ENCODE measurements at regions not wholly inside any gene's neighbourhood (a gene's known extent, or its start where the extent isn't known, plus 50 kb on each side); places are given as distances from the start of the nearest gene placed in this dataset.

DNA sequence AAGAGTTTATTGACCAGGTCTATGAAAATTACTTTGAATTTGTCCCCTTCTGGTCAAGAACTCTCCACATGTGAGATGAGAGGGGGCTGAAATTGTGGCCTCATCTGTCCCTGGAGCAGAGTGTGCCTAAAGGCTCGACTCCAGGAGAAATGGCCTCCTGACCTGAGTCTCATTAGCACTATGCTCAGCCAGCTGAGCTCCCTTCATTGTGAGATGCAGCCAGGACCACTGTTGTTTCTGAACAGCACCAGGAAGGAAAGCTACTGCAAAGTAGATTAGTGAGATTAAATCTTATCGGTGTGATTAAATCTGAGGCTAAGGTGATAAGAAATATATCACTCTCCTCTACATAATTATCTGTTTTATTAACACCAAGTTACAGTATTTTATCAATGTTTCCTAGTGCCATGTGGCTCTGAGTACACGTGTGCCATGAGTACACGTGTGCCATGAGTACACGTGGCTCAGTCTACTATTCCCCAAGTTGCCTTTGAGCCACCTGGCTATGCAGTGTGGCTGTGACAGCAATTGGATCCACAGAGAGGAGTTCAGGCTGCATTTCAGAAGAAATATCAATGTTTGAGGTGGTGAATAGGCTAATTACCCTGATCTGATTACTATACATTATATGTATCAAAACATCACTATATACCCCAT lies 126.9 kb downstream of the IPMK start:
- DNase-seq, result no peak

DNA sequence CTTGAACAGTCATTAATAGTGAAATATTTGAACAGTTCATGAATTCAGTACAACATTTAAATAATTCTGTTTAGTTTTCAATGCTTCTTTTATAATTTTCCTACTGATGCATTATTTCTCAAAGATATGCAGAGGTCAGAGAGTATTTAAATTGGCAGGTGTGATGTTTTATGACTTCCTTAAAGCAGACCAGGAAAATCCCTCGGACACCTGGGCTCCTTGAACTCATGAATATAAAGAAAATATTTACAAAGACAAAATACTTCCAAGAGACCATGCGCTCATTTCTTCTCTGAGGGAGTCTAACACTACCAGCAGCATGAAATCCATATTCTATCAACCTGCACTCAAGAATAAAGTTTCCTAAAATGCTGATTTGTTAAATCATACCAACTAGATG lies 127.6 kb downstream of the IPMK start:
- DNase-seq, result no peak

DNA sequence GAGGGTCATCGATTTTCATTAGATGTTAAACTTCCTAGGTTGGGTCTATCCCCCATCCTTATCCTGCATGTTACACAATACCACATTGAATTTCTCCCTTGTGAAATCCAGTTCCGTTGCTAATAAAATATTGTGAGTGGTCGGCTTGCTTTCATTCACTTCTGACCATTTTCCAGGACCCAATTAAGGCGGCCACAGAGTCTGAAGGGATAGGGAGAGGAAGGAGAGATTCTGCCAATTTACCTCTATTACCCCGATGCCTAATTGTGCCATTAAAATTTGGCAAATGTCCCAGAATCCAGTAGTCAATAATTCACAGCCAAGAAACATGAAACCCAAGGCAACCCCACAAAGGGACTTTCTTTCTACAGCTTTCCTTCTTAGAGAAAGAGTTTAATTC lies 129.9 kb downstream of the IPMK start:
- DNase-seq, result no peak

DNA sequence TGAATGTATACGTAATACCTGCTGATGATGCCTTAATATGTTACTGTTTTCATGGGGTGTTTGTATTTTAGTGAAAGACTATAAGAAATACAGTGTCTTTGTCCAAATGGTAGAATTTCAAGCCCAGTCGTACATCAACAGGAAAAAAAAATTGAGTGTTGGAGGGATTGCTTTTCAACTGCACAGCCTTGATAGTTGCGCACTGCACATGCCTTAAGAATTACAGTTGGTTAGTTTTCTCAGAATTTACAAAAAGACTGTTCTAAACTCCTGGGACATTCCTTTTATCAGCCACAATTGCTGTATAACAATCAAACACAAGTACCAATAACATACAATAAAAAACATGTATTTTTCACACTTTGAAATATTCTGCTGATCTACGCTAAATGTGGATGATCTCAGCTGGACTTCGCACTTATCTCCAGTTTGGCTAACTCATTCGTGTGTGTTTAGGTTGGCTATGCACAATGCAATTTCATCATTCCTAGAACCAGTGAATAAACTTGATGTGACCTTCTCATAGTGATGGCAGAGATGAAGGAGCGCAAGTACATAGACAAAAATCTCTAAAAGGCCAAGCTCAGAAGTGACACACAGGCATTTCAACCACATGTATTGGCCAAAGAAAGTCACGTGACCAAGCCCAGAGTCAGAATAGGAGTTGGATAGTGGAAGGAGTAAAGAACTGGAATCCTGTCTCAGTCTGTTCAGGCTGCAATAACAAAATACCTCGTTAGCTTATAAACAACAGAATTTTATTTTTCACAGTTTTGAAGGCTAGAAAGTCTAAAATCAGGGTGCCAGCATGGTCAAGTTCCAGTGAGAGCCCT lies 152.3 kb downstream of the IPMK start:
- DNase-seq, result no peak

DNA sequence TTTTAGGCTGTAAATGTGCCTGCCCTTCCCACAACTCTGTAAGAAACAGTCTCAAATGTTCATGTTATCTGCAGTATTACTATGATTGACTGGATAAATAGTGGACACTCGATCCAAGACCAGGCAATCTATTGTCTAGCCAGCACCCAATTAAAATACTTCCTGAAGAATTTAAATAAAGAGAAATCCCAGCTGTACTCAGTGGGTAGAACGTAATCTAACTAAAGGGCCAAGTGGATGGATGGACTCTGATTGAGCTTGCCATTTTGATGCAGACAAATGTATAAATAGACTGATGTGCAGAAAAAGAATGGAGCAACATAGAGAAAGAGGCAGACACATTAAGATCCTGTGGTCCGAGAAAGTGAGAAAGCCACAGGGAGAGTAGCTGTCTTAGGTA lies 158.0 kb downstream of the IPMK start:
- DNase-seq, result no peak

DNA sequence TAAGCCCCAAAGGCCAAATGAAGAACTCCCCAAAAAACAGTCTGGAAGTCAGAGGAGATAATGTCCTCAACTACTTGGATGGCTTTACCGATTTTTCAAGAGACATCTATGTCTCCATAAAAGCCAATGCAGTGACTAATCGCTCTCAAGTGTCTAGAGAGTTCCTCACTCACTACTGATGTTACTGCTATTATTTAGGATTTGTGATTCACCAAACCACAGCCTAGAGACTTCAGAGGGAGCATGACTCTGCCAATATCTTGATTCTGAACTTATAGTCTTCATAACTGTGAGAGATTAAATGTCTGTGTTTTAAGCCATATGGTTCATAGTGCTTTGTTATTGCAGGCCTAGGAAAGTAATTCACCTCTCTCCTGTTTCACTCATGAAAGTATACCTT lies 160.2 kb downstream of the IPMK start:
- no peak for DNase-seq

DNA sequence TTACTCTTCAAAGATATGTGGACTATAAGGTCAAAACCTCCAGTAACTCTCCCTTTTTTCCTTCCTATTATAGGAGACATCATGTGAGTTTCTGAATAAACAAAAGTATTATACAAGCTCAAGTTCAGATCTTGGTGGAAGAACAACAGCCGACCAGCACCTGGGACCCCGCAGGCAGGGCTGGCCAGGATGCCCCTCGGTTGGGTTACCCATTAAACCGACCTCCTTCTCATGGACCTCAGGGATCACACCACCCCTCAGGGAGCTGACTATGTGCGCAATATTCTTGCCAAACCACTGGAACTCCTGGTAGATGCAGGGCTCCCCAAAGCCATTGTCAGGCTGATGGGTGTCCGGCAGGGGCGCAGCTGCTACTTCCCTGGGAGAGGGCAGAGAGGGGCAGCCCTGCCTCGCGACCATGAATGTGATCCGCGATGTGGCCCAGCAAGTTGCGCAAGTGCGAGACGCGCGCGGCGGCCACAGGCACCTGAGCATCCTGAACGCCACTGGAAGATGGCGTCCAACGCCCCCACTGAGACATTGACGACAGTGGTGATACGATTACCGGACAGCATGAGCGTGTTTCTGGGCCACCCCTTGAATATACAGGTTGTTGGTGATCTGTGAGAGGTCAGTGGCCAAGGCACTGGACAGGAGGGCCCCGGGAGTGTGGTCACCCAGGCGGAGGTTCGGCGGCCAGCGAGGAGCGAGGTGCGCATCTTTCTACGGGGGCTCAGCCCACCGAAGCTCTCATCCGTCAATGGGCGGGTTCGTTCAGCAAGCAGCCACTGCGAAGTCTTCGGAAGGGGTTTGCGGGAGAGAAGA lies 161.3 kb downstream of the IPMK start:
- DNase-seq, result no peak

DNA sequence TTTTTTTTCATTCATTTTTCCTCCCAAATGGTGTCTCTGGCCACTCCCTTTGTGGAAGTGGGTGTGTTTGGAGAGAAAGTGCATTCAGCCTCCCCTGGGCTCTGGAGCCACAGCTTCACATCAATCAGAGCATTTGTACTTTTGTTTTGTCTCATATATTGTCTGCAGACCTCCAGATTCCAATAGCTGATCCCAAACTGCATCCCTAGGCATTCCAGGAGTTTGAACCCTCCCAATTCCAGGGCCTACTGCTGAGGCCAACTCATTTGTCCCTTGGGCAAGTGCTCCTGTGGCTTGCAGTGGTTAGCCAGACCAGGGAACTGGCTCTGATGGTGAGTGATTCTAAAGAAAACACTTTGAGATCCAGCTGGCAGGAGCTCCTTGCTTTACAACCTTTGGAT lies 163.3 kb downstream of the IPMK start:
- DNase-seq, result no peak

DNA sequence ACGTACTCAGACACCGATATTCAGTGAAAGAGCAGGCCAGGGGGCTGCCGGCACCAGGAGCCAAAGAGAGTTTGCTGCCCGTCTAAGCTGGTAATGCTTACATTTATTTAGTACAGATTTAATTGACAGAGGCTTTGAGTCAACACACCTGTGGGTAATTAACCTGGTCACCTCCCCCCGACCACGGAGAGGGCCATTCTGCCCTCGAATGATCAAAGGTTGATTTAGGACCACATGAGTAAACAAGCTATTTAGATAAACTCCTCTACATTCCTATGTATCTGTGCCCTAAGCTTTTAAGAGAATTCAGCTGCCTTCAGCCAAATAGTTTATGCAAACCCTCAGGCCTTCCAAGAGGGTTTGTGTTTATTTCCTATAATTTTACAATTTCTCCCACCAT lies 164.8 kb downstream of the IPMK start:
- no peak for DNase-seq

DNA sequence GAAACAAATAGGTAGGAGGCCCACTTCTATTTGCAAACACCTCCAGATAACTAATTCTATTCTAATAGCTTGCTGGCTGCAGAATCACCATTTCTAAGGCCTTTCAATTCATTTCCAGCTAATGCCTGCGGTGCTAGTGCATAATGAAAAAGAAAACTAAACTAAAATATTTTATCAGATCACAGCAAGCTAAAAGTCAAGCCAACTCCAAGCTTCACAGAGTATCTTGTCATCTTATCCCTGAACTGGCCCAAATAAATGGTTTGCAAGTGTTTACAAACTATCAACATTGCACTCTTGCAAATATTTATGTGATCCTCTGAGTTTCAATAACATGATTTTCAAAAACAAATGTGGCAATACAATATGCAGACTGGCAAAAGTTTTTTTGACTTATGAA lies 166.0 kb downstream of the IPMK start:
- DNase-seq, result no peak

DNA sequence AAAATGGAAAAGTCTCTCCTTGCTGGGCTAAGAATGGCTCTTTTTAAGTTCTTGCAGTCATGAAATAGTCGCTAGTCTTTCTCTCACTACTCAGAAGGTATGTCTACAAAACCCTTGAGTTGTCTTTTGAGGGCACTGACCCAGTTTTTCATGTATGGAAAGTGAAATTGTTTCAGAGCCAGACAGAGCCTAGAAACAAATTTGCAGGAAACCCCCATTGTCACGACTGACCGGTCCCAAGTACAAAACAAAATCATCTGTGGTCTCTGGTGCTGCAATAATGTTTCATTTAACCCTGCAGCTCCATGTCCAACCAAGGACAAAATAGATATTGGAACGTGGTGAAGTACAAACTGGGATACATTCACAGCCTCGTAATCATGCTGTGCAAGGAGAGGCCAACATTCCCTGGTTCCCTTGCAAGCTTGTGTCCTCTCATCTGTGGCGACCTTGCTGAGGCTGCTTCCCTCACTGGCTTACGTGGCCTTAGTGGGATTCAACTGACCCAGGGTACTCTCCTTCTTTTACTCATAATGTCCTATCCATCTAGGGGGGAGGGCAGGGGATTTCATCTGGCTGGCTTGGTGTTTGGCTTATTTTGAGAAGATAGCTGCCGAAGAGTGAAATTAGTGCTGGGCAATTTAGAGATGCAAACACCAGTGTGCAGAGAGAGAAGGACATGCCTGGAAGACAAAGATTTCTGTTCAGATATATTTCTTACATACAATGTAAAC lies 172.5 kb downstream of the IPMK start:
- no peak for DNase-seq

DNA sequence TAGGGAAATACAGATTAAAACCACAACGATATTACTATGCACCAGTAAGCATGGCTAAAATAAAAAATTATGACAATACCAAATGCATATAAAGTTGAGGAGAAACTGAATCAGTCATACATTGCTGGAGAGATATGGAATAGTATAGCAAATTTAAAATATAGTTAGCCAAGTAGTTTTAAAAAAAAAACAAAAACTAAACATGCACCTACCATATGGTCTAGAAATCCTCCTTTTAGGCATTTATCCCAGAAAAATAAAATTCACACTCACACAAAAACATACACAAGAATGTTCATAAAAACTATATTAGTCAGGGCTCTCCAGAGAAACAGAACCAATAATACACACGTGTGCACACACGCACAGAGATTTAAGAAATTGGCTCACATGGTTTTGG lies 175.8 kb downstream of the IPMK start:
- no peak for DNase-seq

DNA sequence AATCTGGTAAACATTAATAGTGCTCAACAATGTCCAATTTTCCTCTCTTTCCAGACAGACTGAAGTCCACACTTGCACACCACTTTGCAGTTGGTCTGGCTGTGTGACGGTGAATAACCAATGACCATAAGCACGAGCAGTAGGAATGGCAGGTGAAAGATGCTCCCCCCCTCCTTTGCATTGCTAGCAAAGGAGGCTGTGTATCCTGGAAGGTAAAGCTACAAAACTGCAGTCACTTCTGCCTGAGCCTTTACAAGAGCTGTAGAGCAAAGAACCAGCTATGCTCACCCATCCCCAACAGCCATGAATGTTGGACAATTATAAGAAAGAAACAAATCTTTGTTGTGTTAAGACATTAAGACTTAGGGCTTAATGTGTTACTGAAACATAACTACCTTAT lies 178.0 kb downstream of the IPMK start:
- no peak for DNase-seq

DNA sequence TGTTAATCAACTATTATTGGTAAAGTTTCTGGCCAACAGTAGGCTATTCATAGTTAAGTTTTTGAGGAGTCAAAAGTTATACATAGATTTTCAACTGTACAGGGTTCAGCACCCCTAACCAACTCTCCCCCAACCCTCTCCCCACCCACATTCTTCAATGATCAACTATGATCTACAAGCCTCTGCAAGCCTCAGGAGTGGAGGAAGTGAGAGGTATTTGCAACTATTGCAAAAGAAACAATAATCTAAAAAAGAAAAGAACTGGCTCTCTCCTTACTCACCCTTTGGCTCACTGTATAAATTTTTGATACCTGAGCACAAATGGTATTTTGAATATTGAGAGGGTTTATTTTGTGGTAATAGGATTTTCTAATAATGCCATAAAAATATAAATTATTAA lies 179.8 kb downstream of the IPMK start:
- no peak for DNase-seq

DNA sequence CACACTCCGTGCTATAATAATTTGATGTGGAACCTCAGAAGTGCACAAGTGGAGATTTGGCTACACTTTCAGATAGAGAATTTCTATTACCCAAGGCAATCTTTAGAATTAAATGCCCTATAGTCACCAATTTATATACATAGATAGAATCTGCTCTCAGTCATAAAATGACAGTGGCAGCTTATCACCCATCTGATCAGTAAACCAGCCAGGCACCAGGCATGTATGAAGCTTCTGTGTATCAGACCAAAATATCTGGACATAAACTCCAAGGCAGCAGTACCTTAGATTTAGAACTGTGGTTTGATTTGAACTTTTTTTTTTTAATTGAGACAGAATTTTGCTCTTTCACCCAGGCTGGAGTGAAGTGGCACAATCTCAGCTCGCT lies 180.9 kb downstream of the IPMK start:
- no peak for DNase-seq

DNA sequence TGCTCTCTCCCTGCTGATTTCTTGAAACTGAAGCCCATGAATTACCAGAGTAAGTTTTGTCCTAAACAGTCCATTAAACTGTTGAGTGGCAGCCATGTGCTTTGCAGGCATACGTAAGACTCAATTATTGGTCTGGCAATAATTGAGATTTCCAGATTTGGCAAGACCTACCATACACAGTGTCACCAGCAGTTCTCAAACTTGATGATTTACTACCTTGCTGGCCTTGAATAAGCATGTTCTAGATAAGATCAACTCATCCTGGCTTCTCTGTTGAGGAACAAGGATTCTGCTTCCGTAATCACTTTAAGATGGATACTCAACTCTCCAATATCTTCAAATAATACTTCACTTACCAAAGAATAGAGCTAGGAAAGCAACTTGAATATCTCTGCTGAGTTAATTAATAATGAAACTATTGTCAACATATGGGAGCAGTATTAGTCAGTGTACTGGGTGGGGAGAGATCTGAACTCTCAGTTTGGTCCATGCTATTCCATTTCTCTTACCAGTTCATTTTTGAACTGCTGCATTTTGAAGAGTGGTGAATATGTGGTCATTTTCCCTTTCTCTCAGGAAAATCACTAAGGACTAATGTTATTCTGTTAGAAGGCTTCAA lies 181.4 kb downstream of the IPMK start:
- no peak for DNase-seq

DNA sequence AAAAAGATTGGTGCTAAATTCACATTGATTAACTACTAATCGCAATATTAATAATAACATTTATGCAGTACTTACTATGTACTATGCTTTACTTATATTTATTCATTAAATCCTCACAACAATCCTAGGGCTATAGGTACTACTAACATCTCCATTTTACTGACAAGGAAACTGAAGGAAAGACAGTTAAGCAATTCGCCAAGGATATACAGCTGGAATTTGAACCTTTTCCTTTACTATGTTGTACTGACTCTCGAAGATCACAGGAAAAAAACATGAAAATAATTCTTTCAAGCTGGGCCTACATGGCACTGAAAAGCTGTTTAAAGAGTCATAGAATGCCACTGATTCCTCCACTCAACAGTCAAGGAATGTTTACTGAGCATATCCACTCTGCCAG lies 185.4 kb downstream of the IPMK start:
- DNase-seq, result no peak

DNA sequence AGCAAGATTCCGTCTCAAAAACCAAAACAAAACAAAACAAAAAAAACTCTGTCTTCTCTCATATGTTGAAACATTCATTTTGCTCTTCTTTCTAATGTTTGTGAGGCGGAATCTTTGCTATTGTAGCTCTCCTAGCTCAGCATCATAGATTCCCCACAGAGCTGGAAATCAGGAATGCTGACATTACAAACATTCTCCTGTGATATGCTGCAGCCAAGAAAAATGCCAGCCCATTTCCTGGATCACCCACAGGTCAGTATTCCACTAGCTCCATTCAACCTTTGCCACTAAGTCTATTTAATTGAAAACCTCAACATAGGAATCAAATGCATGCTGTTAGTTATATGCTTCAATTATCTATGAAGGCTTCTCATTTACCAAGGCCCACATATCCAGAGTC lies 186.3 kb downstream of the IPMK start:
- no peak for DNase-seq

DNA sequence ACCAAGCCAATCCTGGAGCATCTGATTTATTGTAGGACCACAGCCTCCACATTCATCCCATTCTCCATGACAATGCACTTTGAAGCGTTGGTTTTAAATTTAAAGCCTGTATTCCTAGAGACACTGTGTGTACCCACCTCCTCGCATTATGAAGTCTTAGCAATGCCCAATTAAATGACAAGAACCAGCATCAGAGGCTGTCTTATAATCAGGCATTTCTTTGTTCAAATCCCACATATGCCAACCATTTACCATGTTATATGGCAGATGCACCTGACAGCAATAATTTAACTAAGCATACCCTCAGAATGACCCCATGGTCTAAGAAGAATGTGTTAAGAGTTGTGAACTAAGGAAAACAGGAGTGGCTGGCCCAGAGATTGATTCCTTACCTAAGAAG lies 188.2 kb downstream of the IPMK start:
- no peak for DNase-seq

DNA sequence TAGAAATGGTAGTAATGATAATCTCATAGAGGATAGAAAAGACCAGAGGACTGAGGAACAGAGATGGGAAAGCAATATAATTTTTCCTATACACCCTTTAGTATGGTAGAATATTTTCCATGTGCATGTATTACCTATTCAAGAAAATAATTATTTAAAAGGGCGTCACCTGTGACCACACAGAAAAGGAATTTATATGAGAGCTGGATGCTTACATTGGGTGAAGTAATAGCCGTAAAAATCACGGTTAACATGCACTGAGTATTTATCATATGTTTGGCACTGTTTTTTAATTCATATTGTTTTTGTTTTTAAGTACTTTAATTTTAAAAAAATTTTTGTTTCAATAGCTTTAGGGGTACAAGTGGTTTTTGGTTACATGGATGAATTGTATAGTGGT lies 195.1 kb downstream of the IPMK start:
- DNase-seq, result no peak

DNA sequence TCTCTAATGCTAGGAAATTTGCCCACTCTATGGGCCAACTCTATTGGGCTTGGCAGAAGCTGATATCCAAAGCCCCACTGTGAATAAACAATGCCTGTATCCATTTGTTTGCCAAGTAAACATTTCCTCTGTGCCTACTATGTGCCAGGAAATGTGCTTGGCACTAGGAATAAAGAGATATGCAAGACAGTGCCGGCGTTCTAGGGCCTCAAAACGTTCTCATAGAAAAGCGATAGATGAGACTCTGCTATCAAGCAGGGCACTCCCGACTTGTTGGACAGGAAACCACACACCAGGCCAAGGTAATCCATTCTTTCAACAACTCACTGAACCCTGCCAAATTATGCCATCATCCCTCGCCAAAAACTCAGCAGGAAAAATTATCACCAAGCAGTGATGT lies 196.7 kb downstream of the IPMK start:
- DNase-seq, result no peak

DNA sequence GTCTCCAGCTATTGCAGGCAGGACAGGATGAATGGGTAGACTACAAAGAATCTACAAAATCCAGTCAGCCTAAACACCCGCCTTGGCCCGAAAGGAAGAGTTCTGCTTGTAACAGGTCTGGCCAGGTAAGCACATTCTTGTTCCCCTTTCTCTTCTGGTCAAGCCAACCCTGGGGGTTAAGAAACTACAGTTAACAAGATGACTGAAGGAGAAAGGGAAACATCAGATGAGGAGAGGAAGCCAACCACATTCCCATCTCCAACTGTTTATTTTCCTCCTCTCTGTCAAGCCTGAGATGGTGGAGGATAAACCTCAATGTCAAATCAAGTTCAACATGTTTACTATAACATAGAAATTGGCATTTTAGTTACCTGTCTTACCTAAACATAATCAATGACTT lies 198.9 kb downstream of the IPMK start:
- DNase-seq, result no peak

DNA sequence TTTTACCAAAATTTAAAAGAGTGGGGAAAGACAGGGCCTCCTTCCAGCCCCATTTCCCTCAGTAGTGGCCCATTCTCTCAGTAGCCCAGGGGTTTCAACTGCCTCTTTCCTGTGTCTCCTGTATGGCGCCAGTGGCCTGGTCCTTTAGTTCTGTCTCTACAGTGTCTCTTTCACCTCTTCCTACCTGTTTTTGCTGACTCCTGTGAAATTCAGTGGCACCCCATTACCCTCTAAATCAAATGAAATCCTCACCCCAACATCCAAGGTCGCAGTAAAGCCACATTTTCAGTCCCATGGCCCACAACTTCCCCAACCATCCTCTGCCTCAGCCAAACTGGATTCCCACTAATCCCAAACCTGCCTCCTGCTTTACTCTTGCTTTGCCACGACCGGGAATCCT lies 200.7 kb downstream of the IPMK start:
- no peak for DNase-seq

Data from stimulated activated CD4-positive, alpha-beta T cell treated with anti-CD3 and anti-CD28 coated beads, Interleukin-15, amount 100 ng/mL, for 24 hours (primary cell).